ENCODE measurements at regions not wholly inside any gene's neighbourhood (a gene's known extent, or its start where the extent isn't known, plus 50 kb on each side); places are given as distances from the start of the nearest gene placed in this dataset.

GRCh38 chr4:15130441-15130840 lies 128.2 kb downstream of the CPEB2 start:
- Mint-ChIP-seq H3K4me1 (no peaks in the 10 kb centered on the region), H3K27ac (no peak overlapping the region), H3K36me3 (no peaks in the 10 kb centered on the region), H3K27me3 (peaks cover 10% of the 10 kb centered on the region), H3K4me3 (no peak overlapping the region), H3K9me3 (no peaks in the 10 kb centered on the region)

GRCh38 chr4:15131551-15131950 lies 129.3 kb downstream of the CPEB2 start:
- Mint-ChIP-seq H3K4me3 (no peak overlapping the region), H3K27me3 (peaks cover 8% of the 10 kb centered on the region), H3K36me3 (no peaks in the 10 kb centered on the region), H3K4me1 (no peaks in the 10 kb centered on the region), H3K9me3 (peaks cover 3% of the 10 kb centered on the region), H3K27ac (no peak overlapping the region)

- peaks cover 9% of the 10 kb centered on the region for H3K9me3 Mint-ChIP-seq
- H3K27me3 Mint-ChIP-seq, result peaks cover 8% of the 10 kb centered on the region
- H3K4me3 Mint-ChIP-seq, result no peak overlapping the region
- no peaks in the 10 kb centered on the region for H3K4me1 Mint-ChIP-seq
- H3K36me3 Mint-ChIP-seq, result no peaks in the 10 kb centered on the region
- no peak overlapping the region for H3K27ac Mint-ChIP-seq
Observed at GRCh38 chr4:15132739-15133138, 130.5 kb downstream of the CPEB2 start.

GRCh38 chr4:15139599-15139998 lies 137.3 kb downstream of the CPEB2 start:
- H3K9me3 Mint-ChIP-seq, result peaks cover 15% of the 10 kb centered on the region
- no peak overlapping the region for H3K4me3 Mint-ChIP-seq
- H3K4me1 Mint-ChIP-seq, result no peaks in the 10 kb centered on the region
- peaks cover 2% of the 10 kb centered on the region for H3K36me3 Mint-ChIP-seq
- no peak overlapping the region for H3K27ac Mint-ChIP-seq
- peaks cover 1% of the 10 kb centered on the region for H3K27me3 Mint-ChIP-seq

GRCh38 chr4:15142201-15142600 lies 139.9 kb downstream of the CPEB2 start:
- Mint-ChIP-seq H3K4me3 (no peak overlapping the region), H3K9me3 (peaks cover 5% of the 10 kb centered on the region), H3K27ac (no peak overlapping the region), H3K27me3 (peaks cover 4% of the 10 kb centered on the region), H3K36me3 (peaks cover 2% of the 10 kb centered on the region), H3K4me1 (no peaks in the 10 kb centered on the region)

GRCh38 chr4:15143551-15143950 lies 141.3 kb downstream of the CPEB2 start:
- Mint-ChIP-seq H3K27ac (no peak overlapping the region), H3K9me3 (no peaks in the 10 kb centered on the region), H3K4me3 (no peak overlapping the region), H3K4me1 (no peaks in the 10 kb centered on the region), H3K36me3 (no peaks in the 10 kb centered on the region), H3K27me3 (peaks cover 7% of the 10 kb centered on the region)

GRCh38 chr4:15144249-15144966 lies 142.1 kb downstream of the CPEB2 start:
- peaks cover 7% of the 10 kb centered on the region for H3K27me3 Mint-ChIP-seq

GRCh38 chr4:15144967-15145295 lies 142.7 kb downstream of the CPEB2 start:
- Mint-ChIP-seq H3K27ac (no peak overlapping the region), H3K4me1 (no peaks in the 10 kb centered on the region), H3K9me3 (no peaks in the 10 kb centered on the region), H3K36me3 (no peaks in the 10 kb centered on the region), H3K4me3 (no peak overlapping the region), H3K27me3 (peaks cover 7% of the 10 kb centered on the region)

More at GRCh38 chr4:15144249-15144966, 142.1 kb downstream of the CPEB2 start:
- H3K4me3 Mint-ChIP-seq, result no peak overlapping the region
- no peaks in the 10 kb centered on the region for H3K9me3 Mint-ChIP-seq
- no peaks in the 10 kb centered on the region for H3K36me3 Mint-ChIP-seq
- H3K27ac Mint-ChIP-seq, result no peak overlapping the region
- H3K4me1 Mint-ChIP-seq, result no peaks in the 10 kb centered on the region

GRCh38 chr4:15145709-15146108 lies 143.4 kb downstream of the CPEB2 start:
- H3K36me3 Mint-ChIP-seq, result no peaks in the 10 kb centered on the region
- H3K27me3 Mint-ChIP-seq, result peaks cover 7% of the 10 kb centered on the region
- H3K4me3 Mint-ChIP-seq, result no peak overlapping the region
- H3K9me3 Mint-ChIP-seq, result no peaks in the 10 kb centered on the region
- H3K4me1 Mint-ChIP-seq, result no peaks in the 10 kb centered on the region
- no peak overlapping the region for H3K27ac Mint-ChIP-seq

GRCh38 chr4:15147714-15148113 lies 145.4 kb downstream of the CPEB2 start:
- Mint-ChIP-seq H3K27me3 (peaks cover 6% of the 10 kb centered on the region), H3K27ac (no peak overlapping the region), H3K4me3 (no peak overlapping the region), H3K9me3 (no peaks in the 10 kb centered on the region), H3K4me1 (no peaks in the 10 kb centered on the region), H3K36me3 (no peaks in the 10 kb centered on the region)

GRCh38 chr4:15148199-15148598 lies 145.9 kb downstream of the CPEB2 start:
- Mint-ChIP-seq H3K4me1 (no peaks in the 10 kb centered on the region), H3K36me3 (no peaks in the 10 kb centered on the region), H3K9me3 (no peaks in the 10 kb centered on the region), H3K27ac (no peak overlapping the region), H3K27me3 (peaks cover 6% of the 10 kb centered on the region), H3K4me3 (no peak overlapping the region)

- H3K36me3 Mint-ChIP-seq, result no peaks in the 10 kb centered on the region
- no peaks in the 10 kb centered on the region for H3K4me1 Mint-ChIP-seq
- H3K27me3 Mint-ChIP-seq, result peaks cover 6% of the 10 kb centered on the region
- no peaks in the 10 kb centered on the region for H3K9me3 Mint-ChIP-seq
- no peak overlapping the region for H3K4me3 Mint-ChIP-seq
- H3K27ac Mint-ChIP-seq, result no peak overlapping the region
Observed at GRCh38 chr4:15148691-15149090, 146.4 kb downstream of the CPEB2 start.

- peaks cover 6% of the 10 kb centered on the region for H3K27me3 Mint-ChIP-seq
- H3K36me3 Mint-ChIP-seq, result no peaks in the 10 kb centered on the region
Observed at GRCh38 chr4:15149234-15149838, 147.1 kb downstream of the CPEB2 start.

GRCh38 chr4:15149839-15150592 lies 147.7 kb downstream of the CPEB2 start:
- Mint-ChIP-seq H3K27me3 (peaks cover 4% of the 10 kb centered on the region), H3K27ac (no peak overlapping the region), H3K4me3 (no peak overlapping the region)

More at GRCh38 chr4:15149234-15149838, 147.1 kb downstream of the CPEB2 start:
- H3K27ac Mint-ChIP-seq, result no peak overlapping the region
- H3K9me3 Mint-ChIP-seq, result no peaks in the 10 kb centered on the region
- H3K4me1 Mint-ChIP-seq, result no peaks in the 10 kb centered on the region
- H3K4me3 Mint-ChIP-seq, result no peak overlapping the region

GRCh38 chr4:15150631-15151030 lies 148.3 kb downstream of the CPEB2 start:
- Mint-ChIP-seq H3K27me3 (peaks cover 5% of the 10 kb centered on the region), H3K27ac (peak overlapping the region; percentile 72), H3K36me3 (no peaks in the 10 kb centered on the region), H3K4me1 (no peaks in the 10 kb centered on the region), H3K4me3 (no peak overlapping the region), H3K9me3 (peaks cover 6% of the 10 kb centered on the region)

More at GRCh38 chr4:15149839-15150592, 147.7 kb downstream of the CPEB2 start:
- H3K4me1 Mint-ChIP-seq, result no peaks in the 10 kb centered on the region
- no peaks in the 10 kb centered on the region for H3K36me3 Mint-ChIP-seq
- peaks cover 2% of the 10 kb centered on the region for H3K9me3 Mint-ChIP-seq

GRCh38 chr4:15151033-15151432 lies 148.8 kb downstream of the CPEB2 start:
- Mint-ChIP-seq H3K27me3 (peaks cover 5% of the 10 kb centered on the region), H3K4me3 (no peak overlapping the region), H3K9me3 (peaks cover 6% of the 10 kb centered on the region), H3K36me3 (no peaks in the 10 kb centered on the region), H3K27ac (no peak overlapping the region), H3K4me1 (no peaks in the 10 kb centered on the region)

All from activated naive CD4-positive, alpha-beta T cell treated with anti-CD3 and anti-CD28 coated beads, Interleukin-2, amount 50 U/mL, for 24 hours (primary cell).